NOMO-1 treated with dmso at 0.1 percent for 144 hours (cell line): ENCODE measurements at regions not wholly inside any gene's neighbourhood (a gene's known extent, or its start where the extent isn't known, plus 50 kb on each side); places are given as distances from the start of the nearest gene placed in this dataset.

Source experiments
- DNase-seq: peaks from one replicate; lab custom pipeline; 2025; ENCODE audit not compliant: unreplicated experiment; lab: John Stamatoyannopoulos, UW

DNA sequence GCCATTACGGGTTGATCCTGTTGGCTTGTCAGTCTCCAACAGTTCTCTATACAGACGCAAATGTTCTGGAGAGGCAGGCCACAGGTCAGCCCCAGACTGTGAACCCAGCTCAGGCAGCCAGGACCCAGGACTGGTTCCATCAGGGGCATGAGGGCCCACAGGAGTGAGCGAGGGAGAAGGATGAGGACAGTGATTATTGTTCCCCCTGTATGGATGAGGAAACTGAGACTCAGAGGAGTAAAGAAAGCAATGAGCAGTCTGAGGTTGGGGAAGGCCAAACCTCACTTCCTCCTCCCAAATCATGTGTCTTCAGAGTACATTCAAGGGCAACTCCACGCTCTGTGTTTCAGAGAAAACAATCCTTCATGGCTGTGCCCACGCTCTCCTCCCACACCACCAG, 121.9 kb downstream of the RPLP1 start:
- DNase-seq, result no peak

DNA sequence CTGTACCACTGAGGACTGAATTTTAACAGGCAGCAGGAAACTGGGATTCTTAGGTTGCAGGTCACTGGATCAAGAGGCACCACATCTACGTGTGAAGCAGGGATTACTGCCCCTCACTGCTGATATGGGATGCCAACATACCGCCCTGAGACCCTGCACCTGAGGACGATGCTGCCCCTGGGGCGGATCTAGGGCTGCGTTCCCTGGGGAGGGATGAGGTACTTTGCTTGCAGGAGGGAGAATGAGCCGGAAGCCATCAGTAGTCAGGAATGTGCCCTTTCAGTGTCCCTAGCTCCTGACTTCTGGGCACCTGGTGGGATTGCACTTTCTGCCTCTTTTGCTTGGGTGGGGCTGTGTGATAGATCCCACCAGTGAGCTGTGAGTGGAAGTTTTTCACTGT, 122.8 kb downstream of the RPLP1 start:
- DNase-seq, result no peak

DNA sequence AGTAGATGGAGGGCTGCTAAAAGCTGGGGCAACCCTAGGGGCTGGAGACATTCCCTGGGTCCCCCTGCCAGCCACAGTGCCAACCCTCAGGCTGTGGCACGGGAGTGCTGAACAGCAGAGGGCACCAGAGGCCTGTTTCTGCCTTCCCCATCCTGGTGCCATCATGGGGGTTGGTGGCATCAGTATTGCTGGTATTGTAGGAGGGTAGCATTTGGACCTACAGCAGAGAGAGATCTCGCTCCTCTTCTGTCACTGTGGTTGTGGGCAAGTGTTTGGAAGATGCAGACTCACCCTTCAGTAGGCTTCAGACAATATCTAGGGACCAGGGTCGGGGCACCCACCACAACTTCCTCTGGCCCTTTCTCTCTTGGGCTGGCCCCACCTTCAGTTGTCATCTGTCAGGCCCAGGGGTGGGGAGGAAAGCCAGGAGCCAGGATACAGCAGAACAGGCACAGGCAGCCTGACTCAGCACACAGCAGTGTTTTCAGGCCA, 123.5 kb downstream of the RPLP1 start:
- peak; percentile 28 for DNase-seq

DNA sequence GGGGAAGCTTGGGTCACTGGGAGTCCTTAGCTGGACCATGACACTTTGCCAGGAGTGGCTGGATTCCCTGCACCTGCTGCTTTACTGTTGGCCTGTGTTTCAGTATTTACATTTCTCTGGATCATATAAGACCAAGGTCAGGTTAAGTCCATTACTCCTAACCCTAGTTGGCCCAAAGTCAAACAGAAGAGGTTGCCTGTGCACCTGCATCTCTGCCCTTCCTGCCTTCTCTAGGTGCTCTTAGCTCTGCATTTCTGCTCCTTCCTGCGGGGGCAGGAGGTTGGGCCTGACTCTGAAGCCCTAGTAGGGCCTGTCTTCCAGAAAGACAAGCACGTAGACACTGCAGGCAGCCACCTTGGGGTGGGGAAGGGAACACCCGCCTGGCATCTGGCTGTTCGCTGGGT, 124.3 kb downstream of the RPLP1 start:
- DNase-seq, result no peak

DNA sequence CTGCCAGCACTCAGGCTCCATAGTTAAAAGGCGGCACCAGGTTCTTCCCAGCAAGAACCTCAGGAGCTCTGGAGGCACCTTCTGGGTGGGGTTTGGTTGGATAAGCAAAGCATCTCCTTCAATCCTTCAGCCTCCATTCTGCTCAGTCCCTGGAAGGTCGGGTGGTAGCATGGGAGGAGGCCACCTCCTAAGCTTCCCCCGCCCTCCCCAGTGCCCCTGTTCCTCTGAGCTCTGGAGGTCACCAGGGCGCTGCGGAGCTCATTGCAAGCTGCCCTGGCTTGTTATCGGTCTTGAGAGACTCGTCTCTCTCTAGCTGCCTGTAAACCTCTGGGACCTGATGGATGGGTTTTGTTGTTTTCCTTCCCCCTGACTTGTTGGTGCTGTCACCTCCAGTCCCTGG, 124.8 kb downstream of the RPLP1 start:
- no peak for DNase-seq

DNA sequence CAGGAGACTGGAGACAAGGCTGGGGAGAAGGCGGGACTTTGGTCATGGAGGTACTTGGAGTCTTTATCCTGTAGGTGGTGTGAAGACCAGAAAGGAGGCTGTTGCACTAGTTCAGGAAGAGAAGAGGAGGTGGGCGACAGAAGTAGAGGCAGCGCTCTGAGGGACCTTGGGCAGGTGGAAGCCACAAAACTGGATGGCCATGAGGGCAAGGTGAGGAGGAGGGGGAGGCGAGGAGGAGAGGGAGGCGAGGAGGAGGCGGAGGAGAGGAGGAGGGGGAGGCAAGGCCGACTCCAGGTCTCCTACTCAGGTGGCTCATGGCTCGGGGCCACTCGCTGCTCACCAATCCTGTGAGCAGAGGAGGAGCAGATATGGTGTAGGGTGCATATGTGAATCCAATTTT, 125.6 kb downstream of the RPLP1 start:
- no peak for DNase-seq

DNA sequence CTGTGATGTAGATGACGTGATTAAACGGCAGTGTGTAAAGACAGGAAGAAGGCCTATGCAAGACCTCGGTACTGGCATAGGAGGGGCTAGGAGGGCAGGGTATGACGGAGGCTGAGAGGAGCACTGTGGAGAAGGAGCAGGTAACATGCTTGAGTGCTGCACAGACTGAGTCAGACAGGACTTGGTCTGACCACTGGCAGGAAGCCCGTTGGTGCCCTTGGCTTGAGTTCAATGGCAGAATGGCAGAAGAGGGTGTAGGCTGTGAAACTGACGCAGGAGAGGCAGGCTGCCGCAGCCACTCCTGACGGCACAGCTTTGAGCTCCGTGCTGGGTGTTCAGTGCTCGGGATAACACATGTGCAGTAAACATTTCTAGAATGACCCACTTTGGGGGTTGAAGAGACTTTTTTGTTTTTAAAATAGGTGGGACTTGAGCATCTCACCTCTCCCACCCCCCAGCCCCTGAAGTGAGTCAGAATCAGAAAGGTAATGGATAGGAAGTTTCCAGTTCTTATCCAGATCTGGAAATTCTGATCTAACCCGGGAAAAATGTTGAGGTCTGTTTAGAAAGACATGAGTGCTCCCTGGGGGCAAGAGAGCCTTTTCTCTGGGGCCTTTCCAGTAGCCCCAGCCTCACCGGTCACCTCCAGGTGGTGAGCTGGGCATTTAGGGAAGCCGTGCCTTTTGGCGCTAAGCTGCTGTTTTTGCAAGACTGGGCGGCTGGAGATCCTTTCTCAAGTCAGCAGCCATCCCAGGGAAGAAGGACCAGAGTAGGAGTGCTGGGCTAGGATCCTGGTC, 126.4 kb downstream of the RPLP1 start:
- no peak for DNase-seq

DNA sequence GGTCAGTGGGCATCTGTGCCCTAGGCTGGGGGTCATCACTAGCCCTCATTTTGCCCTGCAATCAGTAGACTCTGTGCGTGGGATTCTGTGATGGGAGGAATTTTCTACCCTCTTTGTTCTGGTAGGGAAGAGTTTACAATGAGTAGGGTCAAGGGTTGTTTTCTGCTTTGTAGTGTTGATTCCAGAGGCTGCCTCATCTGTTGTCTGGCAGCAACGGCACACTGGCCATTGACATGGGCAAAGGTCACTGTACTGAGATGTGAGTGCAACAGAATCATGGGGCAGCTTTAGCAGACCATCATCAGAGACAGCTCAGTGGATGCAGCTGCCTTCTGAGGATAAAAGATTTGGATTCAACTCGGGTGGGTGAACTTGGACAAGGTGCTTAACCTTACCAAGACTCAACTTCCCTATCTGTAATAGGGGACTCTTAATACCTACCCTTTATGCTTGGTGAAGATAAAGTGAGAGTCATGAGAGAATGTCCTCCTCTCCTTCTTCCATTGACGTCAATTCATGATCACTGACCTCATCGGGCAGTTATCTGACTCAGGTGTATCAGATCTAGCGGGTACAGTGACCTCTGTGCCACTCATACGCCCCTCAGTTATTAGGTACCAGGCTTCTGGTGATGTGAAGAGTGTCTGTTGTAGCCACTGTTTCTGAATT, 127.5 kb downstream of the RPLP1 start:
- DNase-seq, result no peak

DNA sequence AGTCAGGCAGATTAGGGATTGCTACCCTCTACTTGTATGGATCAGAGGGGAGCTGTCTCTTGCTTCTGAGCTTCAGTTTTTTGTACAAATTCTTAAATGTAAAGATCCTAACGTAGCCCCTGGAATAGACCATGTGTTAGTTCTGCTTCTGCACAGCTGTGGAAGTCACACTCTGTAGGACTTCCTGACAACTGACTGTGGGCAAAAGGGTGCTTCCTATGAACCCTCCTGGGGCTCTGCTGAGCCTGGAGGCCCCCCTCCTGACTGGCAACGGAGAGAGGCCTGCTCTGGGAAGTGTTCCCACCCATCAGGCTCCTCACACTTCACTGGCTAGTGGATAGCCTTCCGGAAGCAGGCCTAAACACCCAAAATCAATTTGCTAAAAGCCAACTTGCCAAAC, 131.0 kb downstream of the RPLP1 start:
- no peak for DNase-seq

DNA sequence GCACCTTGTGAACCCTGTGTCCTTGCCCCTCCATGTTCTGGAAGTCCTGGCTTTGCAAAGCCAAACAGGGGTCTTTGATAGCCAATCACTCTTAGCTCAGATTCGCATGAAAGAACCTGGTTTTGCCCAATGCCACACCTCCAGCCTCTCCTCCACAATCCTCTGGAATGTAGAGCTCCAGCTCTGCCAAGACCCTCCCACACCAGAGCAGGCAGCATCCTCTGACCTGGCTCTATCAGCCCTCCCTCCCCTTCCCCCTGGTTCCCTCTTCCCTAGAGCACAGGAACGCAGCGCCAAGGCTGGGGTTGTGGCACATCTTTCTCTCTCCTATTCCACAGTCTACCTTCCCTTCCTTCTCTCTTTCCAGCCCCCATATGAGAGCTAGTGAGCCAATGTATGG, 133.3 kb downstream of the RPLP1 start:
- DNase-seq, result no peak

DNA sequence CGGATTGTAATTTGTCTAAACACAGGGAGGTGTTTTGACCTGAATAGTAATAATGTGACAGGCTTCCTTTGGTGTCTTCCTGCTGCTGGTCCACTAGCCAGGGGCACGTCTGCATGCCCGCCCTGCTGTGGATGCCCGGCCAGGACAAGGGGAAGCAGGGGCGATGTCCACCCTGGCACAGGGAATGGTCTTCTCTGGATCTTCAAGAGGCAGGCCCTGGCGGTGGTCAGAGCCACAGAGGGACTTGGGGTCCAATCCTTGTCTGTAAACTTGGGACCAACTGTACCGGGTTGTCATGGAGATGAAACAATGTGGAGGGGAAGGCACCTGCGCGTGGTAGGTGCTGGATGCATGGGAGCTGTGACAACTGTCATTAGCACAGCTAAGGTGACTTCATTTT, 134.1 kb downstream of the RPLP1 start:
- DNase-seq, result no peak

DNA sequence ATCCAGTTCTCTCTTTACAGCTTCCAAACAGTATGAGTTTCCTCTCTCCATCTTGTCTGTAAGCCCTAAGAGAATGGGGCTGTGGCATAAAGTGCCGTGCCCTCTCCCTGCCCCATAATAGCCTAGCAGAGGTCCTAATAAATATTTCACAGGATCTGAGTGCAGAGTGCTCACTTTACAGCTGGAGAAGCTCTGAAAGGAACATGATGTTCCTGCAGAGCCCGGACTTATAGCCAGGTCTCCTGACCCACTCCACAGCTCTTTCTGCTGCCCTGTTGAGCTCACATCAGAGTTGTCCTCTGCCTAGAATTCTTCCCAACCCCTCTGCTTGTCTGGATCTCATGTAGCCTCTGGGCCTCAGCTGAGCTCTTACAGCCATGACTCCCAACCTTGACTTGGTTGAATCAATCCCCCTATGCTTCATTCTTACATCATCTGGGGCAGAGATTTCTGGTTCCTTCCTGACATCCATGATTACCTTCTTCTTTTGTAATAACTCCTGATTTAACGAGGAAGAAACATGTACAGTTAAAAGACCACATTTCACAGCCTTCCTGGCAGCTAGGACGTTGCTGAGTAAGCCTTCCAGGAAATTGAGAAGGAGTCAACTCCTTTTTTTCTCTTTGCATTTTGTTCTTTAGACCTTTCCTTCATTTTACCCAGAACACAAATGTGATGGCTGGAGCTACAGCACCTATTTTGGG, 135.3 kb downstream of the RPLP1 start:
- DNase-seq, result no peak

DNA sequence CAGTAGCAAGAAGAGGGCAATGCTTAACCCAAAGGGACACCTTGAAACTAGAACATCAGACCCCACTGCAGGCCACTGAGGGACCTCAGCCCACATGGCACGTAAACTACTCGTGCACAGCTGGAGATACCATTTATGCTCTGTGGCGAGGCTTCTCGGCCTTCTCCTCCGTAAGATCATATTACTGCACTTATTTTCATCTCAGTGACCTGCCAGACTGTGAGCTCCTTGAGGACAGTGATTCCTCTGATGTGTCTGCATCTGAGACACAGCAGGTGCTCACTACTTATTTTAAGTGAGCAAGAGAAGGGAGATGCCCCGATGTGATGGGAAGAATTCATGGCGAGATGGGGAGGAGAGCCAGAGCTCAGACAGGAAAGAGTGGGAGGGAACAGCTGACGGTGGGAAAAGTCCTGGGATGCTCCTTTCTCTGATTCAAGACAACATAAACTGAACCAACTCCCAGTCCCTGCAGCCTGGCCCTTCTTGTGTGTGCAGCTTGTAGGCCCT, 137.6 kb downstream of the RPLP1 start:
- DNase-seq, result no peak

DNA sequence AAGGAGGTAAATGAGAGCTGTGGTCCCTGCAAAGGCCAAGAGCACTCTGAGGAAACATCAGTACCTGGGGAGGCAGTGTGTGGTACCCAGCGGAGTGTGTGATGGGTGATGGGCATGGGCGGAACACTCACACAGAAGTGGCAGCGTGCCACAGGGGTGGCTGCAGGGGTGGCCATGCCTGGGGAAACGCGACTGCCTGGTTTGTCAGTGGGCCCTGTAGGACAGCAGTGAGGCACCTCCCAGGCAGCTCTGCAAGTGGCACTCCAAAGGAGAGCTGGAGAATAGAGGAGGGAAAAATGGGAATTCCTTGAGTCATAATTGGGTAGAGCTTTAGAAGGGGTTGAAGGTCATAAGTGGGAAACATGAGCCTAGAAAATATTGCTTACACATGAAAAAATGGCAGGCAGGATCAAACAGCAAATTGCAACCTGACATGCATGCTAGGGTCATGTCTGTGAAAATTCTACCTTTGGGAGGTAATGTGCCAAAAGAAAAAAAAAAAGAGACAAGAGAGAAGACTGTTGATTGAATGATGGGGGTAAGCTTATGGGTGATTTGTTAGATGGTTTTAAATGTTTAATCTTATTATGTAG, 138.4 kb downstream of the RPLP1 start:
- no peak for DNase-seq

DNA sequence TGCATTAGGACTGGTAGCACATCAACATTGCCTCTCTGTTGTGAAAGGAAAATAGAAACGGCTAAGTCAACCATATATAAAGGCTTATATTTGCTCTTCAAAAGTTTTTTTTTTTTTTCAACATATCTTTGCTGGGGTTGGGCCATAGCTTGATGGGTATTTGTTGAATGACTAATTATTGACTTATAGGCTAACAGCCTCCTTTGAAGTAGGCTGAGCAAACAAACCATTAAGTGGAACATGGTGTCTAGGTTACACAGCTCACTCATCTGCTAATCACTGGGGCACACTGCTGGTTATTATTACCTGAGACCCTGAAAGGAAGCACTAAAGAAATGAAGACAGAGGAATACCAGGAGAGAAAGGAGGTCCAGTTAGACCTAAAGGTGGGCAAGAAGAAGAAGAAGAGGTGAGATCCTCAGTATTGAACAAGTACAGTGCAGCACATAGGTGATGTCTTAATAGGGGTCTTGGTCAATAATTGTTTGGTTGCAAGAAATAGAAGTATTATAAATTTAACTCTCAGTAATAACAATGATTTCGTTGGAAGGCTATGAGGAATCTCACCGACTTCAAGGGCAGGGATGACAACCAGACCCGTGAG, 139.4 kb downstream of the RPLP1 start:
- DNase-seq, result no peak

DNA sequence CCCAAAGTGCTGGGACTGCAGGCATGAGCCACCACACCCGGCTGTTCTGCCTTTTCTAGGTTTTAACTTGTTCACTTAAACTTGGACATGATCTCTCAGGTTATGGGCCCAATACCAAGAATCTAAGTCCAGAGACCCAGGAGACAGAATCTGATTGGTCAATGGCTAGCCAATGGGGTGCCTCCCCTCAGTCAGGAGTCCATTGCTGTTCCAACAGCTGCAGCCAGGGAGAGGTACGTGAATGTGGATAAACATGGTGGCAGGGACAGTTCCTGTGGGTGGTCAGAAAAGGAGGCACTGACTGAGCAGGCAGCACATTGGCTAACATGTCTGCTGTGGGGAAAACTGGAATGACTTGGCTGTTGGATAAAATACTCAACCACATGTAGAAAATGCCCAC, 140.3 kb downstream of the RPLP1 start:
- DNase-seq, result no peak

DNA sequence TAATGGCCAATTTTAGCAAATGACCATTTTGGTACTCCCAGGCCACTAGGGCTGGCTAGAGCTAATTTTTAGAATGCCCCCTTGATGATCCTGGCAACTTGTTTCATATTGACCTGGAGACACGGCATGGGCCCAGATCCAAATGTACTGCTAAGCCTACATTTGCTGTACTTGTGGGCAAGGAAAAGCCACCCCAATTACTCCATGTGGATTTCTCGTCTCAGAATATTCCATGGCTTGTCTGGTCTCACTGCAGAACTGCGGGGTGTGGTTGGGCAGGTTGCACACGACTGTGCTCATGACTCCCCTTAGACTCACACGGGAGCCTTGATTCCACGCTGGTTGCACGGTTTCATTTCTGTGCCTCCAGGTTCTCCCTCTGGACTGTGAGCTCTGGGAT, 140.9 kb downstream of the RPLP1 start:
- DNase-seq, result no peak

DNA sequence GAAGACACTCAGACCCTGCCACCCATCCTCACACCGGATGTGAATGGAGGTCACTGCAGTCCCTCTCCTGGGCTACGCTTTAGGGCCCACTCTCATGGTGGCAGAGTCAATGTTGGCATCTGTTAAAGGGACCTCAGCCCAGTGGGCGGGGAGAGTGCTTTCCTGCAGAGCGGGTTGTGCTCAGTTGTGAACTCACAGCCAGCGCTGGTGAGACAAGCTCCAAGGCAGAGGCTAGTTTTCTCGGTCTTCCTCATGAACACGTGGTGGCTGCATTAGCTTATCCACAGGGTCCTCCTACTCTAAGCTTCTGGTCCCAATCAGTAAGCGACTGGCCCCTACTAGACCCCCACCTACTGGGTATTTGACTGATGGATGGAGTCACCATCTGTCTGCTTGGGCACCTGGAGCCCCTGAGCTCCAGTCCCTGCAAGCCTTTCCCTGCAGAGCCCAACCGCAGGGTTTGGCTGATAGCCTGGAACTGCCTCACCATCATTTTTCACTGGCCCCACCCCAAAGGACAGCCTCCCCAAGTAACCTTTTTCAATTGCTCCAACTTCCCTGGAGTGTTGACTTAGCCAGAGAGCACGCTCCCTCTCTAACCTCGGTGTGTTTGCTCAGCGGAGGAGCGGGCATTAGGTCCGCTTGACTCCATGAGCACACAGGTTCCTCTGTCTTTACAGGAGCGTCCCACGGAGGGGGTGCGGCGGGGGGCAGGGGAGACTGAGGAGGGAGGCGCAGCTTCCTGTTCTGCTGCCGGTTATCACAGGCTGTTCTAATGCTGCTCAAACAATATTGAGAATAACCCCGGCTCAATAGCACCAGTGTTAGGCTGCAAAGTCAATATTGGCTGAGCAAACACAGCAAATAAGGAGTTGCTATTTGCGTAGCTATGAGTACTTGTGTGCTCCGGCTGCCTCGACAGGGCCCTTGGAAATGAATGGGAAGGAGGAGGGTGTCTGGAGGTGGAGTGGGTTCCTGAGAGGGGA, 141.7 kb downstream of the RPLP1 start:
- DNase-seq, result no peak

DNA sequence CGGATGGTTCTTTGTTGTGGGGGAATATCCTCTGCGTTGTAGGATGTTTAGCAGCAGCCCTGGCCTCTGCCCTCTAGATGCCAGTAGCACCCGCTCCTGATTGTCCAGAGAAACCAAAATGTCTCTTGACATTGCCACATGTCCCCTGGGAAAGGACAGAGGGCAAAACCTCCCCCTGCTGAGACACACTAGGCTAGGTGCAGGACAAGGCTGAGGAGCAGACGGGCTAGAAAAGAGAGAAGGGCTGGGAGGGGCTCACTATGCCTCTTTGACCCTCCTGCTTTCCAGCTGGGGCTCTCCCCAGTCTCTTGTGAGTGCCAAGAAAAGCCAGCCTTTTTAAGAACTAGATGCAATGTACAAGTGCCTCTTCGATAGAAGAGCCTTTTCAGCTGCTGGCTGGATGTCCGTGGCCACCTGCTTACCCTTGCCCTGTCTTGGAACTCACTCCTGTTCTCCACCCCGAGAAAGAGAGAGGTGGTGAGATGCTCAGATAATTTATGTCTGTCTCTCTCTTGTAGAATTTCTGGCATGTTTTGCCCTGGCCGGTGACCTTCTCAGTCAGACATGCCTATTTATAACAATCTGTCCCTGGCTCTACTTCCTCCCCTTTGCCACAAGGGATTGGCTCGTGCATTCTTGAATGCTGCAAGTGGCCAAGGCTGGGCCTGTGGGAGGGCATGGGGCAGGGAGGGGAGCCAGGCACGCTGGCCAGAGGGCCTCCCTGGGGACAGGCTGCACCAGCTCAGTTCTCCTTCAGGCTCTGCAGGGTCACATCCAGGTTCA, 142.6 kb downstream of the RPLP1 start:
- DNase-seq, result no peak
